Fibroblast of lung (primary cell): ENCODE measurements at regions not wholly inside any gene's neighbourhood (a gene's known extent, or its start where the extent isn't known, plus 50 kb on each side); places are given as distances from the start of the nearest gene placed in this dataset.

Source experiments
- EZH2 ChIP-seq: IDR thresholded peaks from 2 replicates; pipeline ENCODE4 v1.5.1; 2012; ENCODE audit warnings: low read length, control low read depth, mild to moderate bottlenecking; ENCODE audit errors: missing control alignments
- TF ChIP-seq, protein P1 (sequence below), 2 donors: IDR thresholded peaks in 1 of 2; conservative IDR thresholded peaks in 1 of 2; 1 replicate in 1 of 2; 2 replicates in 1 of 2; pipeline ENCODE4 v1.5.1; 2011 to 2012; ENCODE audit warnings: low read length in 2 of 2, control low read depth in 1 of 2, inconsistent platforms in 1 of 2, low read depth in 1 of 2, mild to moderate bottlenecking in 1 of 2

GRCh38 chr5:85311536-85311935, 926.9 kb upstream of the EDIL3 start:
- TF ChIP-seq, protein P1, sequence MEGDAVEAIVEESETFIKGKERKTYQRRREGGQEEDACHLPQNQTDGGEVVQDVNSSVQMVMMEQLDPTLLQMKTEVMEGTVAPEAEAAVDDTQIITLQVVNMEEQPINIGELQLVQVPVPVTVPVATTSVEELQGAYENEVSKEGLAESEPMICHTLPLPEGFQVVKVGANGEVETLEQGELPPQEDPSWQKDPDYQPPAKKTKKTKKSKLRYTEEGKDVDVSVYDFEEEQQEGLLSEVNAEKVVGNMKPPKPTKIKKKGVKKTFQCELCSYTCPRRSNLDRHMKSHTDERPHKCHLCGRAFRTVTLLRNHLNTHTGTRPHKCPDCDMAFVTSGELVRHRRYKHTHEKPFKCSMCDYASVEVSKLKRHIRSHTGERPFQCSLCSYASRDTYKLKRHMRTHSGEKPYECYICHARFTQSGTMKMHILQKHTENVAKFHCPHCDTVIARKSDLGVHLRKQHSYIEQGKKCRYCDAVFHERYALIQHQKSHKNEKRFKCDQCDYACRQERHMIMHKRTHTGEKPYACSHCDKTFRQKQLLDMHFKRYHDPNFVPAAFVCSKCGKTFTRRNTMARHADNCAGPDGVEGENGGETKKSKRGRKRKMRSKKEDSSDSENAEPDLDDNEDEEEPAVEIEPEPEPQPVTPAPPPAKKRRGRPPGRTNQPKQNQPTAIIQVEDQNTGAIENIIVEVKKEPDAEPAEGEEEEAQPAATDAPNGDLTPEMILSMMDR (conservative IDR thresholded peaks at IDR 0.05 in 1 of 2, IDR thresholded peaks at IDR 0.05 in 1 of 2; ENCODE audit: low read depth in 1 of 2, low read length in 2 of 2) = no peak
- TF ChIP-seq EZH2 = no peak
